ENCODE measurements at regions not wholly inside any gene's neighbourhood (a gene's known extent, or its start where the extent isn't known, plus 50 kb on each side); places are given as distances from the start of the nearest gene placed in this dataset.

- no peak for TF ChIP-seq CTCF (IDR thresholded peaks at IDR 0.05; ENCODE audit: poor library complexity, severe bottlenecking)
- TF ChIP-seq EZH2 (IDR thresholded peaks at IDR 0.05; ENCODE audit: borderline replicate concordance, insufficient read depth, low read length, poor library complexity, severe bottlenecking): no peak
- TF ChIP-seq RAD21 (conservative IDR thresholded peaks at IDR 0.05): no peak
- TF ChIP-seq POLR2AphosphoS5 (IDR thresholded peaks at IDR 0.05): no peak
- TF ChIP-seq, protein P1, sequence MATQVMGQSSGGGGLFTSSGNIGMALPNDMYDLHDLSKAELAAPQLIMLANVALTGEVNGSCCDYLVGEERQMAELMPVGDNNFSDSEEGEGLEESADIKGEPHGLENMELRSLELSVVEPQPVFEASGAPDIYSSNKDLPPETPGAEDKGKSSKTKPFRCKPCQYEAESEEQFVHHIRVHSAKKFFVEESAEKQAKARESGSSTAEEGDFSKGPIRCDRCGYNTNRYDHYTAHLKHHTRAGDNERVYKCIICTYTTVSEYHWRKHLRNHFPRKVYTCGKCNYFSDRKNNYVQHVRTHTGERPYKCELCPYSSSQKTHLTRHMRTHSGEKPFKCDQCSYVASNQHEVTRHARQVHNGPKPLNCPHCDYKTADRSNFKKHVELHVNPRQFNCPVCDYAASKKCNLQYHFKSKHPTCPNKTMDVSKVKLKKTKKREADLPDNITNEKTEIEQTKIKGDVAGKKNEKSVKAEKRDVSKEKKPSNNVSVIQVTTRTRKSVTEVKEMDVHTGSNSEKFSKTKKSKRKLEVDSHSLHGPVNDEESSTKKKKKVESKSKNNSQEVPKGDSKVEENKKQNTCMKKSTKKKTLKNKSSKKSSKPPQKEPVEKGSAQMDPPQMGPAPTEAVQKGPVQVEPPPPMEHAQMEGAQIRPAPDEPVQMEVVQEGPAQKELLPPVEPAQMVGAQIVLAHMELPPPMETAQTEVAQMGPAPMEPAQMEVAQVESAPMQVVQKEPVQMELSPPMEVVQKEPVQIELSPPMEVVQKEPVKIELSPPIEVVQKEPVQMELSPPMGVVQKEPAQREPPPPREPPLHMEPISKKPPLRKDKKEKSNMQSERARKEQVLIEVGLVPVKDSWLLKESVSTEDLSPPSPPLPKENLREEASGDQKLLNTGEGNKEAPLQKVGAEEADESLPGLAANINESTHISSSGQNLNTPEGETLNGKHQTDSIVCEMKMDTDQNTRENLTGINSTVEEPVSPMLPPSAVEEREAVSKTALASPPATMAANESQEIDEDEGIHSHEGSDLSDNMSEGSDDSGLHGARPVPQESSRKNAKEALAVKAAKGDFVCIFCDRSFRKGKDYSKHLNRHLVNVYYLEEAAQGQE (IDR thresholded peaks at IDR 0.05; ENCODE audit: borderline replicate concordance): no peak
Observed at GRCh38 chr1:79679916-79680315, 673.4 kb upstream of the ADGRL4 start.

Measured in neural cell (in vitro differentiated cells).